ENCODE measurements at regions not wholly inside any gene's neighbourhood (a gene's known extent, or its start where the extent isn't known, plus 50 kb on each side); places are given as distances from the start of the nearest gene placed in this dataset.

DNA sequence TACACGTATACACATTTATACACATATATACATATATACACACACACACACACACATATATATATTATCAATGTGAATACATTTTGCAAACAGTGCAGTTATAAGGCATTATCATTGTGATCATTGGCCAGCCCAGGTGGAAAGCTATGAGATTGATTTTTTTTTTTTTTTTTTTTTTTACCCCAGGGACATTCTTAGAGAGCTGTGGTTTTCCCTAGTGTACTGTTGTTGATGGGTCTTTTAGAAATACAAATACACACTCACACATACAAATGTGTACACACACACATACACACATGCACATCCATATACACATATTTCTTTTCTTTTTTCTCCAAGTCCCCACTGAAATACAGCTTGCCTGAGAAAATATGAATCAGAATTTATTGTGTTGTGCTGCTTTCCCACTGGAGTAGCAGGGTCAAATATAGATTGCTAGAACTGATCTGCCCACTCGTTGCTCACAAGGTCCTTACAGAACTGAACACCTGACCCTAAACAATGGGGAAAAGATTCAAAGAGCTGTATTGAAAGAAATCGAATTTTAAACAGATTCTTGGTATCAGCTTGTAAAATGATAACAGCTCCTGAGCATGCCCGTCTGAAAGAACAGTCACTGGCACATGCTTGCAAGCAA, 325.6 kb downstream of the OMA1 start:
- TF ChIP-seq, protein P1, sequence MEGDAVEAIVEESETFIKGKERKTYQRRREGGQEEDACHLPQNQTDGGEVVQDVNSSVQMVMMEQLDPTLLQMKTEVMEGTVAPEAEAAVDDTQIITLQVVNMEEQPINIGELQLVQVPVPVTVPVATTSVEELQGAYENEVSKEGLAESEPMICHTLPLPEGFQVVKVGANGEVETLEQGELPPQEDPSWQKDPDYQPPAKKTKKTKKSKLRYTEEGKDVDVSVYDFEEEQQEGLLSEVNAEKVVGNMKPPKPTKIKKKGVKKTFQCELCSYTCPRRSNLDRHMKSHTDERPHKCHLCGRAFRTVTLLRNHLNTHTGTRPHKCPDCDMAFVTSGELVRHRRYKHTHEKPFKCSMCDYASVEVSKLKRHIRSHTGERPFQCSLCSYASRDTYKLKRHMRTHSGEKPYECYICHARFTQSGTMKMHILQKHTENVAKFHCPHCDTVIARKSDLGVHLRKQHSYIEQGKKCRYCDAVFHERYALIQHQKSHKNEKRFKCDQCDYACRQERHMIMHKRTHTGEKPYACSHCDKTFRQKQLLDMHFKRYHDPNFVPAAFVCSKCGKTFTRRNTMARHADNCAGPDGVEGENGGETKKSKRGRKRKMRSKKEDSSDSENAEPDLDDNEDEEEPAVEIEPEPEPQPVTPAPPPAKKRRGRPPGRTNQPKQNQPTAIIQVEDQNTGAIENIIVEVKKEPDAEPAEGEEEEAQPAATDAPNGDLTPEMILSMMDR (IDR thresholded peaks at IDR 0.05; ENCODE audit: poor library complexity), result no peak
- no peak for TF ChIP-seq EZH2 (IDR thresholded peaks at IDR 0.05; ENCODE audit: borderline replicate concordance)
